ENCODE measurements at regions not wholly inside any gene's neighbourhood (a gene's known extent, or its start where the extent isn't known, plus 50 kb on each side); places are given as distances from the start of the nearest gene placed in this dataset.

GRCh38 chr4:123597586-123597985 lies 201.0 kb downstream of the SPRY1 start:
- peak; percentile 45 for DNase-seq
- Mint-ChIP-seq H3K9me3 (no peaks in the 10 kb centered on the region), H3K27ac (peak overlapping the region; percentile 10; the same call in 1 of the 2 replicates), H3K4me3 (no peak overlapping the region), H3K27me3 (ENCODE audit: insufficient read depth) (no peaks in the 10 kb centered on the region; the same call in 1 of the 2 replicates), H3K4me1 (ENCODE audit: low read depth) (peaks cover 20% of the 10 kb centered on the region), H3K36me3 (ENCODE audit: low read depth) (no peaks in the 10 kb centered on the region)
- no peak for TF ChIP-seq CTCF (IDR thresholded peaks at IDR 0.05)

GRCh38 chr4:123598331-123598730 lies 201.7 kb downstream of the SPRY1 start:
- no peak for TF ChIP-seq CTCF (IDR thresholded peaks at IDR 0.05)
- Mint-ChIP-seq H3K4me3 (no peak overlapping the region), H3K27ac (no peak overlapping the region), H3K9me3 (no peaks in the 10 kb centered on the region), H3K27me3 (ENCODE audit: insufficient read depth) (no peaks in the 10 kb centered on the region; the same call in 1 of the 2 replicates), H3K36me3 (ENCODE audit: low read depth) (no peaks in the 10 kb centered on the region), H3K4me1 (ENCODE audit: low read depth) (peaks cover 20% of the 10 kb centered on the region)
- DNase-seq = no peak

- H3K27me3 Mint-ChIP-seq (ENCODE audit: insufficient read depth) = no peaks in the 10 kb centered on the region; the same call in 1 of the 2 replicates
- peaks cover 20% of the 10 kb centered on the region for H3K4me1 Mint-ChIP-seq (ENCODE audit: low read depth)
- H3K4me3 Mint-ChIP-seq = no peak overlapping the region
- no peaks in the 10 kb centered on the region for H3K36me3 Mint-ChIP-seq (ENCODE audit: low read depth)
- no peak overlapping the region for H3K27ac Mint-ChIP-seq
- TF ChIP-seq CTCF (IDR thresholded peaks at IDR 0.05) = no peak
- no peak for DNase-seq
- no peaks in the 10 kb centered on the region; the same call in 1 of the 2 replicates for H3K9me3 Mint-ChIP-seq
Observed at GRCh38 chr4:123599061-123599919, 202.7 kb downstream of the SPRY1 start.

- peaks cover 20% of the 10 kb centered on the region for H3K4me1 Mint-ChIP-seq (ENCODE audit: low read depth)
- H3K27me3 Mint-ChIP-seq (ENCODE audit: insufficient read depth) = no peaks in the 10 kb centered on the region; the same call in 1 of the 2 replicates
- no peak for DNase-seq
- no peaks in the 10 kb centered on the region for H3K36me3 Mint-ChIP-seq (ENCODE audit: low read depth)
- no peak overlapping the region for H3K4me3 Mint-ChIP-seq
- no peak for TF ChIP-seq CTCF (IDR thresholded peaks at IDR 0.05)
- no peak overlapping the region for H3K27ac Mint-ChIP-seq
- H3K9me3 Mint-ChIP-seq = no peaks in the 10 kb centered on the region; the same call in 1 of the 2 replicates
Observed at GRCh38 chr4:123599920-123600810, 203.6 kb downstream of the SPRY1 start.

- Mint-ChIP-seq H3K4me3 (no peak overlapping the region), H3K27me3 (ENCODE audit: insufficient read depth) (no peaks in the 10 kb centered on the region; the same call in 1 of the 2 replicates), H3K9me3 (no peaks in the 10 kb centered on the region; the same call in 1 of the 2 replicates), H3K27ac (no peak overlapping the region), H3K36me3 (ENCODE audit: low read depth) (no peaks in the 10 kb centered on the region), H3K4me1 (ENCODE audit: low read depth) (peaks cover 20% of the 10 kb centered on the region)
- no peak for TF ChIP-seq CTCF (IDR thresholded peaks at IDR 0.05)
- DNase-seq = no peak
Observed at GRCh38 chr4:123600987-123601904, 204.7 kb downstream of the SPRY1 start.
